HepG2 (cell line): ENCODE measurements at regions not wholly inside any gene's neighbourhood (a gene's known extent, or its start where the extent isn't known, plus 50 kb on each side); places are given as distances from the start of the nearest gene placed in this dataset.

Source experiments
- ATAC-seq: fragments of 200-7000 bp; cut with Tn5 transposase; 3 replicates; pipeline ENCODE4 v1.9.1; 2020; ENCODE audit warnings: mild to moderate bottlenecking, moderate library complexity
- BruUV-seq: library from RNA; stranded (reverse); fragments of 400-500 nt; replicated peaks from 2 replicates; lab custom pipeline; 2021; lab: Mats Ljungman, UMichigan
- CTCF ChIA-PET: fragments of 300-600 bp; formaldehyde crosslinking; extraction: SDS; loops from one replicate; lab custom pipeline; 2021; ENCODE audit warnings: low total read pairs, inconsistent platforms, low intra/inter-chr PET ratio; lab: Yijun Ruan, JAX
- POLR2A ChIA-PET: fragments of 350-600 bp; sonication (Branson Sonifier 250); formaldehyde crosslinking; loops from one replicate; lab custom pipeline; 2020; ENCODE audit warnings: antibody characterized with exemption, inconsistent platforms; lab: Yijun Ruan, JAX
- DNase-seq: peaks from one replicate; pipeline ENCODE4 v3.0.0-alpha.2; 2015; ENCODE audit warnings: low spot score
- FAIRE-seq: peaks from 3 replicates; lab custom pipeline; 2011; peaks lifted over from hg19 to GRCh38; lab: Jason Lieb, UNC
- H2AFZ ChIP-seq: one replicate; pipeline ENCODE4 v1.6.1; 2011; ENCODE audit warnings: low read length, inconsistent platforms
- H3K27ac ChIP-seq: fragments of 300-600 bp; 3 replicates; pipeline ENCODE4 v1.8.0; 2011; ENCODE audit warnings: mixed run types, mild to moderate bottlenecking, mixed read lengths, low read length, inconsistent platforms; ENCODE audit not compliant: insufficient read depth; ENCODE audit errors: extremely low read length
- H3K27me3 ChIP-seq, 2 experiments: fragments of 200-600 bp in 1 of 2; 2 replicates in 1 of 2; 3 replicates in 1 of 2; pipeline versions ENCODE4 v1.6.0 to v1.8.0; 2011; ENCODE audit warnings: low read length in 2 of 2, mild to moderate bottlenecking in 2 of 2, moderate library complexity in 2 of 2, inconsistent platforms in 1 of 2; ENCODE audit not compliant: insufficient read depth in 2 of 2, control insufficient read depth in 1 of 2
- H3K36me3 ChIP-seq, 2 experiments: fragments of 200-600 bp in 1 of 2; replicated peaks in 1 of 2; 2 replicates in 1 of 2; 3 replicates in 1 of 2; pipeline versions ENCODE4 v1.5.1 to v1.8.0; 2011; ENCODE audit warnings: low read length in 2 of 2, inconsistent platforms in 1 of 2; ENCODE audit not compliant: insufficient read depth in 2 of 2, control insufficient read depth in 1 of 2
- H3K4me1 ChIP-seq: 2 replicates; pipeline ENCODE4 v1.5.1; 2012; ENCODE audit warnings: low read length, inconsistent platforms; ENCODE audit not compliant: insufficient read depth
- H3K4me2 ChIP-seq: 2 replicates; pipeline ENCODE4 v1.6.0; 2011; ENCODE audit warnings: low read depth, low read length, inconsistent platforms
- H3K4me3 ChIP-seq, 3 experiments: fragments of 200-600 bp in 1 of 3; sonication (generic), shearing (Covaris generic) in 1 of 3; replicated peaks in 1 of 3; 2 replicates each; pipeline ENCODE4 v1.5.1; 2011 to 2016; ENCODE audit warnings: low read length in 3 of 3, inconsistent platforms in 2 of 3, low read depth in 2 of 3, mild to moderate bottlenecking in 2 of 3, control low read depth in 1 of 3, mixed read lengths in 1 of 3; ENCODE audit not compliant: insufficient read depth in 1 of 3
- H3K79me2 ChIP-seq: one replicate; pipeline ENCODE4 v1.6.1; 2011; ENCODE audit warnings: low read length, inconsistent platforms; ENCODE audit not compliant: insufficient read depth
- H3K9ac ChIP-seq: 2 replicates; pipeline ENCODE4 v1.6.0; 2011; ENCODE audit warnings: mild to moderate bottlenecking, low read depth, low read length, inconsistent platforms; ENCODE audit not compliant: insufficient read depth
- H3K9me3 ChIP-seq: 2 replicates; pipeline ENCODE4 v1.5.1; 2012; ENCODE audit warnings: mild to moderate bottlenecking, low read length
- H4K20me1 ChIP-seq: 2 replicates; pipeline ENCODE4 v1.6.0; 2011; ENCODE audit warnings: inconsistent platforms, mild to moderate bottlenecking, low read length, moderate library complexity; ENCODE audit not compliant: insufficient read depth
- ATM ChIP-seq: fragments of 450-650 bp; IDR thresholded peaks from 2 replicates; pipeline ENCODE4 v1.7.1; 2017; ENCODE audit warnings: mild to moderate bottlenecking, borderline replicate concordance
- ESRRA ChIP-seq: sonication (generic); formaldehyde crosslinking; IDR thresholded peaks from 2 replicates; pipeline ENCODE4 v1.5.1; 2020; ENCODE audit warnings: mild to moderate bottlenecking, low read depth, missing genetic modification reagents
- FOSL2 ChIP-seq: sonication (generic); formaldehyde crosslinking; IDR thresholded peaks from 2 replicates; pipeline ENCODE4 v1.4.0; 2020; ENCODE audit warnings: missing genetic modification reagents
- SIX4 ChIP-seq: sonication (generic); formaldehyde crosslinking; IDR thresholded peaks from 2 replicates; pipeline ENCODE4 v1.4.0; 2020; ENCODE audit warnings: missing genetic modification reagents
- XRCC5 ChIP-seq: fragments of 200-400 bp; formaldehyde crosslinking; optimal IDR thresholded peaks from 2 replicates; pipeline ENCODE3; 2017; ENCODE audit warnings: mild to moderate bottlenecking, low read length
- ZBTB1 ChIP-seq: sonication (generic); formaldehyde crosslinking; IDR thresholded peaks from 2 replicates; pipeline ENCODE4 v1.4.0; 2020; ENCODE audit warnings: missing genetic modification reagents, borderline replicate concordance
- ZEB1 ChIP-seq: IDR thresholded peaks from 2 replicates; pipeline ENCODE4 v1.6.1; 2012; ENCODE audit warnings: mild to moderate bottlenecking, low read depth, inconsistent platforms; ENCODE audit not compliant: insufficient replicate concordance
- ZNF121 ChIP-seq: sonication (generic); formaldehyde crosslinking; IDR thresholded peaks from 2 replicates; pipeline ENCODE4 v1.5.0; 2020; ENCODE audit warnings: mild to moderate bottlenecking, missing genetic modification reagents
- ZNF225 ChIP-seq: sonication (generic); formaldehyde crosslinking; IDR thresholded peaks from 2 replicates; pipeline ENCODE4 v1.4.0; 2020; ENCODE audit warnings: mild to moderate bottlenecking, missing genetic modification reagents
- ZNF263 ChIP-seq: sonication (generic); formaldehyde crosslinking; IDR thresholded peaks from 2 replicates; pipeline ENCODE4 v1.4.0; 2020; ENCODE audit warnings: missing genetic modification reagents
- ZNF430 ChIP-seq: sonication (generic); formaldehyde crosslinking; IDR thresholded peaks from 2 replicates; pipeline ENCODE4 v1.9.0; 2021; ENCODE audit warnings: mild to moderate bottlenecking, missing genetic modification reagents
- ZNF788 ChIP-seq: sonication (generic); formaldehyde crosslinking; IDR thresholded peaks from 2 replicates; pipeline ENCODE4 v1.5.0; 2020; ENCODE audit warnings: mild to moderate bottlenecking, missing genetic modification reagents, borderline replicate concordance
- WGBS: methylation state at CpG from one replicate; pipeline ENCODE4 v1.1.6; 2017; ENCODE audit warnings: low lambda C conversion rate; 5-methylcytosine and 5-hydroxymethylcytosine counted together
- in situ Hi-C: cut with HindIII; loops from 2 replicates; pipeline ENCODE4 v1.10.0; 2017; ENCODE audit warnings: low pct_unique_long_range_greater_than_20kb; ENCODE audit not compliant: extremely low pct_ligation_motif_present
- intact Hi-C: fragments of 100-400 bp; cut with micrococcal nuclease; formaldehyde crosslinking; loops from one replicate; pipeline ENCODE4 v1.10.0; 2022; ENCODE audit not compliant: unreplicated experiment
- TF ChIP-seq, protein P1 (sequence below): IDR thresholded peaks from 2 replicates; pipeline ENCODE4 v1.6.1; 2016; ENCODE audit warnings: mild to moderate bottlenecking

DNA sequence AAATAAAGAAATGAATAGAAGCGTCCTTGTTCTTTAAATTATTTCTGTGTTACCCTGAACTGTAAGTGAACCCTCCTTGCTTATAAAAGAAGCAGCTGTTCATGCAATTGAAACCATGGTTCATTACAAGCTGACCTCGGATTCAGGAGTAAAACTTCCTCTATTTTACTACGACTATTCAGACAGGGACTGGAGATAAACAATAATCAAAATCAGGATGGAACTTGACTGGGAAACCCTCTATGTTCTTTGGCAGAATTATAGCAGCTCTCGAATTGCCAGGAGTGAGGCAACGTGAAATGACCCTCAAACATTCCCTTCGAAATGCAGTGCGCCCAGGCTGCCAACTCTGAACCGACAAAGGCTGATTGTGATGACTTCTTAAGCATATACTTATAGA lies 172.1 kb downstream of the CYP26A1 start:
- no peaks in the 10 kb centered on the region for H3K9me3 ChIP-seq
- H3K27ac ChIP-seq: no peak overlapping the region
- intact Hi-C loops: no loop called here
- H3K4me3 ChIP-seq: no peak overlapping the region
- no peaks in the 10 kb centered on the region for H4K20me1 ChIP-seq
- no peak overlapping the region for H3K9ac ChIP-seq
- in situ Hi-C loops: no loop called here
- TF ChIP-seq ZEB1: no peak
- TF ChIP-seq ZNF225 (CRISPR knock-in tag): no peak
- TF ChIP-seq ESRRA (CRISPR knock-in tag): no peak
- TF ChIP-seq, protein P1, sequence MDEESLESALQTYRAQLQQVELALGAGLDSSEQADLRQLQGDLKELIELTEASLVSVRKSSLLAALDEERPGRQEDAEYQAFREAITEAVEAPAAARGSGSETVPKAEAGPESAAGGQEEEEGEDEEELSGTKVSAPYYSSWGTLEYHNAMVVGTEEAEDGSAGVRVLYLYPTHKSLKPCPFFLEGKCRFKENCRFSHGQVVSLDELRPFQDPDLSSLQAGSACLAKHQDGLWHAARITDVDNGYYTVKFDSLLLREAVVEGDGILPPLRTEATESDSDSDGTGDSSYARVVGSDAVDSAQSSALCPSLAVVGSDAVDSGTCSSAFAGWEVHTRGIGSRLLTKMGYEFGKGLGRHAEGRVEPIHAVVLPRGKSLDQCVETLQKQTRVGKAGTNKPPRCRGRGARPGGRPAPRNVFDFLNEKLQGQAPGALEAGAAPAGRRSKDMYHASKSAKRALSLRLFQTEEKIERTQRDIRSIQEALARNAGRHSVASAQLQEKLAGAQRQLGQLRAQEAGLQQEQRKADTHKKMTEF (CRISPR knock-in tag): no peak
- no peak for TF ChIP-seq ATM
- TF ChIP-seq XRCC5: no peak
- TF ChIP-seq ZBTB1 (CRISPR knock-in tag): no peak
- TF ChIP-seq ZNF430 (CRISPR knock-in tag): no peak
- no peak for TF ChIP-seq SIX4 (CRISPR knock-in tag)
- no peak for TF ChIP-seq ZNF788 (CRISPR knock-in tag)
- no peak for TF ChIP-seq FOSL2
- no peak for TF ChIP-seq ZNF263 (CRISPR knock-in tag)
- no peak for TF ChIP-seq ZNF121 (CRISPR knock-in tag)
- CTCF ChIA-PET: no interaction called here
- FAIRE-seq (no peak), ATAC-seq (no peak), DNase-seq (no peak)
- POLR2A ChIA-PET: no interaction called here
- no TSS peak for BruUV-seq
- H2AFZ ChIP-seq: no peak overlapping the region
- peaks cover 27% of the 10 kb centered on the region for H3K4me1 ChIP-seq
- WGBS: 34% methylated on average over 8 of the region's 8 CpGs
- no peaks in the 10 kb centered on the region for H3K27me3 ChIP-seq
- H3K79me2 ChIP-seq: no peaks in the 10 kb centered on the region
- no peak overlapping the region for H3K4me2 ChIP-seq
- no peaks in the 10 kb centered on the region for H3K36me3 ChIP-seq
